A549 (cell line): ENCODE measurements at regions not wholly inside any gene's neighbourhood (a gene's known extent, or its start where the extent isn't known, plus 50 kb on each side); places are given as distances from the start of the nearest gene placed in this dataset.
A peak's percentile ranks its signal among the peaks of the same experiment; 100 is the strongest.

Experiments
- ATAC-seq, 2 experiments: fragments of 200-7000 bp in 1 of 2; fragments of >200 bp in 1 of 2; cut with Nextera tagmentation in 1 of 2; cut with Tn5 transposase in 1 of 2; 3 replicates each; pipeline versions ENCODE4 v1.8.0 to v1.9.1; 2018 to 2020; ENCODE audit warnings: mild to moderate bottlenecking in 1 of 2, moderate library complexity in 1 of 2
- CTCF ChIA-PET: fragments of 300-600 bp; sonication (Branson Sonifier 250); formaldehyde crosslinking; extraction: SDS; loops from one replicate; lab custom pipeline; 2021; ENCODE audit warnings: antibody characterized with exemption, inconsistent platforms; lab: Yijun Ruan, JAX
- POLR2A ChIA-PET: fragments of 350-600 bp; formaldehyde crosslinking; extraction: SDS; loops from one replicate; lab custom pipeline; 2021; ENCODE audit warnings: antibody characterized with exemption, inconsistent platforms; lab: Yijun Ruan, JAX
- DNase-seq, 2 experiments: peaks; one replicate each; pipeline versions ENCODE4 v3.0.0 to v3.0.0-alpha.2; 2011 to 2016; ENCODE audit warnings: low read depth in 1 of 2, low spot score in 1 of 2
- FAIRE-seq: peaks from 2 replicates; lab custom pipeline; 2011; peaks lifted over from hg19 to GRCh38; lab: Jason Lieb, UNC
- H3K27ac ChIP-seq, 2 experiments: fragments of >200 bp; sonication (Bioruptor Twin); formaldehyde crosslinking; 3 replicates each; pipeline ENCODE4 v1.5.1; 2016 to 2017
- H3K4me1 ChIP-seq: fragments of >200 bp; sonication (Bioruptor Twin); formaldehyde crosslinking; 3 replicates; pipeline ENCODE4 v1.6.1; 2016
- H3K4me2 ChIP-seq: fragments of >200 bp; sonication (Bioruptor Twin); formaldehyde crosslinking; 3 replicates; pipeline ENCODE4 v1.6.1; 2016
- H3K4me3 ChIP-seq: fragments of >200 bp; sonication (Bioruptor Twin); formaldehyde crosslinking; 3 replicates; pipeline ENCODE4 v1.5.1; 2016
- H3K9me3 ChIP-seq: fragments of >200 bp; sonication (Bioruptor Twin); formaldehyde crosslinking; 3 replicates; pipeline ENCODE4 v1.6.1; 2016
- CBX2 ChIP-seq: fragments of 200-600 bp; sonication (generic); IDR thresholded peaks from 2 replicates; pipeline ENCODE4 v1.6.1; 2016; ENCODE audit warnings: low read depth, mild to moderate bottlenecking, borderline replicate concordance
- EP300 ChIP-seq, 2 experiments: fragments of >200 bp; sonication (Bioruptor Twin); formaldehyde crosslinking; IDR thresholded peaks; 2 replicates in 1 of 2; 3 replicates in 1 of 2; pipeline ENCODE4 v1.6.1; 2016 to 2017
- ESRRA ChIP-seq: fragments of 150-350 bp; IDR thresholded peaks from 2 replicates; pipeline ENCODE4 v1.6.1; 2014; ENCODE audit warnings: mild to moderate bottlenecking, low read length, borderline replicate concordance
- FOSL2 ChIP-seq, 2 experiments: fragments of 450-650 bp in 1 of 2; fragments of >200 bp in 1 of 2; sonication (Bioruptor Twin) in 1 of 2; formaldehyde crosslinking; IDR thresholded peaks; 2 replicates each; pipeline versions ENCODE4 v1.5.0 to v1.6.1; 2016 to 2020; ENCODE audit warnings: mild to moderate bottlenecking in 1 of 2, moderate library complexity in 1 of 2
- GATA3 ChIP-seq: IDR thresholded peaks from 2 replicates; pipeline ENCODE4 v1.6.1; 2012; ENCODE audit warnings: borderline replicate concordance
- HDAC2 ChIP-seq: fragments of 200-600 bp; sonication (generic); IDR thresholded peaks from 2 replicates; pipeline ENCODE4 v1.6.1; 2016
- HEYL ChIP-seq: fragments of 250-450 bp; sonication (Bioruptor Pico); IDR thresholded peaks from 2 replicates; pipeline ENCODE4 v1.8.0; 2021; ENCODE audit warnings: mild to moderate bottlenecking, moderate library complexity
- HOXB13 ChIP-seq: fragments of 250-450 bp; sonication (Bioruptor Pico); IDR thresholded peaks from 2 replicates; pipeline ENCODE4 v1.5.0; 2020; ENCODE audit warnings: low read depth, mild to moderate bottlenecking, moderate library complexity
- HOXB5 ChIP-seq: fragments of 250-450 bp; sonication (Bioruptor Pico); IDR thresholded peaks from 2 replicates; pipeline ENCODE4 v1.5.0; 2020; ENCODE audit warnings: mild to moderate bottlenecking, moderate library complexity
- JUN ChIP-seq, 2 experiments: fragments of >200 bp; sonication (Bioruptor Twin); formaldehyde crosslinking; IDR thresholded peaks; 2 replicates in 1 of 2; 3 replicates in 1 of 2; pipeline ENCODE4 v1.6.1; 2016 to 2017
- KDM5A ChIP-seq: fragments of 200-600 bp; sonication (generic); IDR thresholded peaks from 2 replicates; pipeline ENCODE4 v1.6.1; 2016; ENCODE audit warnings: antibody characterized with exemption, mild to moderate bottlenecking
- NFE2L2 ChIP-seq: fragments of 150-350 bp; conservative IDR thresholded peaks from 2 replicates; pipeline ENCODE4 v1.6.1; 2014; ENCODE audit warnings: low read length
- NPAS2 ChIP-seq: fragments of 250-450 bp; sonication (Bioruptor Pico); IDR thresholded peaks from 2 replicates; pipeline ENCODE4 v1.8.0; 2022; ENCODE audit warnings: mild to moderate bottlenecking, moderate library complexity, borderline replicate concordance
- NR3C1 ChIP-seq: fragments of >200 bp; sonication (Bioruptor Twin); formaldehyde crosslinking; IDR thresholded peaks from 3 replicates; pipeline ENCODE4 v1.6.1; 2017
- POLR2AphosphoS2 ChIP-seq: conservative IDR thresholded peaks from 2 replicates; pipeline ENCODE4 v1.6.1; 2012; ENCODE audit warnings: low read length, improper control_type of control experiment, inconsistent platforms
- RAD21 ChIP-seq, 2 experiments: fragments of >200 bp in 1 of 2; sonication (Bioruptor Twin) in 1 of 2; formaldehyde crosslinking in 1 of 2; IDR thresholded peaks in 1 of 2; conservative IDR thresholded peaks in 1 of 2; 2 replicates in 1 of 2; 3 replicates in 1 of 2; pipeline ENCODE4 v1.6.1; 2012 to 2018; ENCODE audit warnings: inconsistent platforms in 1 of 2
- RARB ChIP-seq: fragments of 250-450 bp; sonication (Bioruptor Pico); IDR thresholded peaks from 2 replicates; pipeline ENCODE4 v1.8.0; 2021; ENCODE audit warnings: mild to moderate bottlenecking, moderate library complexity
- RCOR1 ChIP-seq: fragments of 150-350 bp; IDR thresholded peaks from 2 replicates; pipeline ENCODE4 v1.6.1; 2014; ENCODE audit warnings: antibody characterized with exemption, low read length, low read depth
- RFX5 ChIP-seq: fragments of 450-650 bp; IDR thresholded peaks from 2 replicates; pipeline ENCODE4 v1.7.1; 2014; ENCODE audit warnings: antibody characterized with exemption, mild to moderate bottlenecking, moderate library complexity
- RNF2 ChIP-seq: fragments of 200-600 bp; sonication (generic); IDR thresholded peaks from 2 replicates; pipeline ENCODE4 v1.6.1; 2016; ENCODE audit warnings: low read depth, mild to moderate bottlenecking, antibody characterized with exemption, moderate library complexity, borderline replicate concordance
- SMC3 ChIP-seq: fragments of >200 bp; sonication (Bioruptor Twin); formaldehyde crosslinking; IDR thresholded peaks from 3 replicates; pipeline ENCODE4 v1.6.1; 2018; ENCODE audit warnings: inconsistent platforms
- TFCP2L1 ChIP-seq: fragments of 250-450 bp; sonication (Bioruptor Pico); IDR thresholded peaks from 2 replicates; pipeline ENCODE4 v1.5.0; 2021; ENCODE audit warnings: mild to moderate bottlenecking
- TP53 ChIP-seq: fragments of 250-450 bp; sonication (Bioruptor Pico); IDR thresholded peaks from 2 replicates; pipeline ENCODE4 v1.5.0; 2021; ENCODE audit warnings: mild to moderate bottlenecking, moderate library complexity
- USF2 ChIP-seq: fragments of 450-650 bp; IDR thresholded peaks from 2 replicates; pipeline ENCODE4 v1.6.1; 2014; ENCODE audit warnings: antibody characterized with exemption
- ZC3H11A ChIP-seq: fragments of 450-650 bp; IDR thresholded peaks from 2 replicates; pipeline ENCODE4 v1.6.1; 2014; ENCODE audit warnings: antibody characterized with exemption, mild to moderate bottlenecking
- WGBS: methylation state at CpG from one replicate; pipeline ENCODE4 v1.1.6; 2017; ENCODE audit errors: missing lambda C conversion rate; 5-methylcytosine and 5-hydroxymethylcytosine counted together
- TF ChIP-seq, protein P1 (sequence below): fragments of >200 bp; sonication (Bioruptor Twin); formaldehyde crosslinking; IDR thresholded peaks from 3 replicates; pipeline ENCODE4 v1.6.1; 2016
- TF ChIP-seq, protein P2 (sequence below): fragments of 250-450 bp; sonication (Bioruptor Pico); IDR thresholded peaks from 2 replicates; pipeline ENCODE4 v1.5.0; 2021; ENCODE audit warnings: mild to moderate bottlenecking, moderate library complexity, borderline replicate concordance
- TF ChIP-seq, protein P3 (sequence below): IDR thresholded peaks from 2 replicates; pipeline ENCODE4 v1.6.1; 2012; ENCODE audit warnings: low read depth, borderline replicate concordance
- TF ChIP-seq, protein P4 (sequence below): fragments of 250-450 bp; sonication (Bioruptor Pico); IDR thresholded peaks from 2 replicates; pipeline ENCODE4 v1.5.0; 2020; ENCODE audit warnings: low read depth, mild to moderate bottlenecking, moderate library complexity

- POLR2A ChIA-PET = no interaction called here
- FAIRE-seq = no peak
Observed at GRCh38 chr22:48004936-48005335, 1242.5 kb downstream of the TBC1D22A start.

DNA sequence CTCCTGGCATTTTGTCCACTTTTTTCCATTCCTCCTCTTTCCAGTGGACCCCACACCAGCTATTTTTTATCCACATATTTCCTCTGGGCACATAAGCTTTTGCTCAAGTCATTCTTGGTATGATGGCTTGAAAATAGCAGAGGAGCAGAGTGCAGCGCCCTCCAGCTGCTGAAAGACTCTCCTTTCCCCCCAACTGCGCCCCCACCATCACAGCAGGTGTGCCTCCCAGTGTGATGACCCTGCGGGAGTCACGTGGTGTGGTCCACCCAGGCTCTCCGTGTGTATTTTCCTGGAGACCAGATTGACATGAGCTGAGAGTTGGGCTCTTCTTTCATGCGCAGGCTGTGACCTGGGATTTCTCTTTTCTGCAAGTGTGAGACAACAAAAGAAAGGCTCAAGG lies 1241.6 kb downstream of the TBC1D22A start:
- POLR2A ChIA-PET = no interaction called here
- no peak for FAIRE-seq
- no peaks in the 10 kb centered on the region for H3K4me1 ChIP-seq
- no peak for TF ChIP-seq JUN (IDR thresholded peaks at IDR 0.05)
- no peak for TF ChIP-seq HOXB13 (CRISPR knock-in tag)
- TF ChIP-seq USF2 = peak; percentile 4; the same call in 1 of the 2 replicates
- TF ChIP-seq RCOR1 = no peak
- TF ChIP-seq, all 56 proteins: peak for 1
- WGBS = 24% methylated on average over 2 of the region's 6 CpGs
- Histone ChIP-seq H3K4me2 (no peak overlapping the region), H3K27ac (no peak overlapping the region), H3K9me3 (no peaks in the 10 kb centered on the region), H3K4me3 (no peak overlapping the region)
- ATAC-seq = no peak
- DNase-seq = no peak
- CTCF ChIA-PET = no interaction called here

More at GRCh38 chr22:48004936-48005335, 1242.5 kb downstream of the TBC1D22A start:
- CTCF ChIA-PET = interaction anchor here (1.2 kb wide), 1 partner anchor 9 kb away, joined by 3 read pairs; no protein-coding TSS in a partner anchor
- no peak overlapping the region for H3K4me2 ChIP-seq
- ATAC-seq (no peak), DNase-seq (no peak)
- no peak overlapping the region for H3K4me3 ChIP-seq
- H3K4me1 ChIP-seq = no peaks in the 10 kb centered on the region
- H3K9me3 ChIP-seq = no peaks in the 10 kb centered on the region
- WGBS = 74% methylated on average over 4 of the region's 4 CpGs
- no peak overlapping the region for H3K27ac ChIP-seq
- TF ChIP-seq RAD21 (conservative IDR thresholded peaks at IDR 0.05 in 1 of 2, IDR thresholded peaks at IDR 0.05 in 1 of 2) = no peak
- TF ChIP-seq ESRRA = no peak
- no peak for TF ChIP-seq RARB
- TF ChIP-seq RCOR1 = no peak
- TF ChIP-seq, protein P1, sequence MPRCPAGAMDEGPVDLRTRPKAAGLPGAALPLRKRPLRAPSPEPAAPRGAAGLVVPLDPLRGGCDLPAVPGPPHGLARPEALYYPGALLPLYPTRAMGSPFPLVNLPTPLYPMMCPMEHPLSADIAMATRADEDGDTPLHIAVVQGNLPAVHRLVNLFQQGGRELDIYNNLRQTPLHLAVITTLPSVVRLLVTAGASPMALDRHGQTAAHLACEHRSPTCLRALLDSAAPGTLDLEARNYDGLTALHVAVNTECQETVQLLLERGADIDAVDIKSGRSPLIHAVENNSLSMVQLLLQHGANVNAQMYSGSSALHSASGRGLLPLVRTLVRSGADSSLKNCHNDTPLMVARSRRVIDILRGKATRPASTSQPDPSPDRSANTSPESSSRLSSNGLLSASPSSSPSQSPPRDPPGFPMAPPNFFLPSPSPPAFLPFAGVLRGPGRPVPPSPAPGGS = no peak
- no peak for TF ChIP-seq CBX2
- no peak for TF ChIP-seq NFE2L2
- TF ChIP-seq EP300 (IDR thresholded peaks at IDR 0.05) = no peak
- no peak for TF ChIP-seq FOSL2 (IDR thresholded peaks at IDR 0.05)
- no peak for TF ChIP-seq FOSL2 (CRISPR knock-in tag; IDR thresholded peaks at IDR 0.05)
- no peak for TF ChIP-seq JUN (IDR thresholded peaks at IDR 0.05)
- no peak for TF ChIP-seq ZC3H11A

GRCh38 chr22:48001101-48001500 lies 1238.7 kb downstream of the TBC1D22A start:
- no peak for ATAC-seq
- FAIRE-seq = no peak
- TF ChIP-seq GATA3 (no peak), RARB (no peak), KDM5A (no peak), RAD21 (conservative IDR thresholded peaks at IDR 0.05 in 1 of 2, IDR thresholded peaks at IDR 0.05 in 1 of 2) (no peak), RNF2 (no peak), NPAS2 (CRISPR knock-in tag) (no peak), SMC3 (no peak), TP53 (no peak), TFCP2L1 (CRISPR knock-in tag) (no peak), NR3C1 (no peak), HOXB5 (CRISPR knock-in tag) (no peak), HDAC2 (no peak), RFX5 (no peak), POLR2AphosphoS2 (no peak), HEYL (CRISPR knock-in tag) (no peak)
- TF ChIP-seq, protein P2, sequence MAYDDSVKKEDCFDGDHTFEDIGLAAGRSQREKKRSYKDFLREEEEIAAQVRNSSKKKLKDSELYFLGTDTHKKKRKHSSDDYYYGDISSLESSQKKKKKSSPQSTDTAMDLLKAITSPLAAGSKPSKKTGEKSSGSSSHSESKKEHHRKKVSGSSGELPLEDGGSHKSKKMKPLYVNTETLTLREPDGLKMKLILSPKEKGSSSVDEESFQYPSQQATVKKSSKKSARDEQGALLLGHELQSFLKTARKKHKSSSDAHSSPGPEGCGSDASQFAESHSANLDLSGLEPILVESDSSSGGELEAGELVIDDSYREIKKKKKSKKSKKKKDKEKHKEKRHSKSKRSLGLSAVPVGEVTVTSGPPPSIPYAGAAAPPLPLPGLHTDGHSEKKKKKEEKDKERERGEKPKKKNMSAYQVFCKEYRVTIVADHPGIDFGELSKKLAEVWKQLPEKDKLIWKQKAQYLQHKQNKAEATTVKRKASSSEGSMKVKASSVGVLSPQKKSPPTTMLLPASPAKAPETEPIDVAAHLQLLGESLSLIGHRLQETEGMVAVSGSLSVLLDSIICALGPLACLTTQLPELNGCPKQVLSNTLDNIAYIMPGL (CRISPR knock-in tag) = no peak
- TF ChIP-seq, protein P3, sequence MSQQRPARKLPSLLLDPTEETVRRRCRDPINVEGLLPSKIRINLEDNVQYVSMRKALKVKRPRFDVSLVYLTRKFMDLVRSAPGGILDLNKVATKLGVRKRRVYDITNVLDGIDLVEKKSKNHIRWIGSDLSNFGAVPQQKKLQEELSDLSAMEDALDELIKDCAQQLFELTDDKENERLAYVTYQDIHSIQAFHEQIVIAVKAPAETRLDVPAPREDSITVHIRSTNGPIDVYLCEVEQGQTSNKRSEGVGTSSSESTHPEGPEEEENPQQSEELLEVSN = no peak
- TF ChIP-seq, protein P4, sequence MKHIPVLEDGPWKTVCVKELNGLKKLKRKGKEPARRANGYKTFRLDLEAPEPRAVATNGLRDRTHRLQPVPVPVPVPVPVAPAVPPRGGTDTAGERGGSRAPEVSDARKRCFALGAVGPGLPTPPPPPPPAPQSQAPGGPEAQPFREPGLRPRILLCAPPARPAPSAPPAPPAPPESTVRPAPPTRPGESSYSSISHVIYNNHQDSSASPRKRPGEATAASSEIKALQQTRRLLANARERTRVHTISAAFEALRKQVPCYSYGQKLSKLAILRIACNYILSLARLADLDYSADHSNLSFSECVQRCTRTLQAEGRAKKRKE (CRISPR knock-in tag) = no peak
- ChIA-PET POLR2A (no interaction called here), CTCF (no interaction called here)
- no peak overlapping the region for H3K27ac ChIP-seq
- H3K4me1 ChIP-seq = no peaks in the 10 kb centered on the region
- DNase-seq = no peak
- no peaks in the 10 kb centered on the region for H3K9me3 ChIP-seq
- no peak overlapping the region for H3K4me2 ChIP-seq
- H3K4me3 ChIP-seq = no peak overlapping the region
- WGBS = 87% methylated on average over 11 of the region's 11 CpGs
